Cardiac fibroblast (primary cell): ENCODE measurements at regions not wholly inside any gene's neighbourhood (a gene's known extent, or its start where the extent isn't known, plus 50 kb on each side); places are given as distances from the start of the nearest gene placed in this dataset.

ENCODE experiments used
- DNase-seq, 2 donors: peaks; one replicate each; pipeline versions ENCODE4 v3.0.0 to v3.0.0-alpha.2; 2010; ENCODE audit warnings: low read depth in 2 of 2
- H3K4me3 ChIP-seq, 2 donors: replicated peaks in 1 of 2; 1 replicate in 1 of 2; 2 replicates in 1 of 2; pipeline ENCODE4 v1.5.1; 2011; ENCODE audit warnings: low read depth in 2 of 2, low read length in 2 of 2, mild to moderate bottlenecking in 2 of 2, moderate library complexity in 1 of 2
- TF ChIP-seq, protein P1 (sequence below): IDR thresholded peaks from one replicate; pipeline ENCODE4 v1.5.1; 2011; ENCODE audit warnings: low read depth, mild to moderate bottlenecking, low read length, inconsistent platforms

- no peak overlapping the region for H3K4me3 ChIP-seq
- TF ChIP-seq, protein P1, sequence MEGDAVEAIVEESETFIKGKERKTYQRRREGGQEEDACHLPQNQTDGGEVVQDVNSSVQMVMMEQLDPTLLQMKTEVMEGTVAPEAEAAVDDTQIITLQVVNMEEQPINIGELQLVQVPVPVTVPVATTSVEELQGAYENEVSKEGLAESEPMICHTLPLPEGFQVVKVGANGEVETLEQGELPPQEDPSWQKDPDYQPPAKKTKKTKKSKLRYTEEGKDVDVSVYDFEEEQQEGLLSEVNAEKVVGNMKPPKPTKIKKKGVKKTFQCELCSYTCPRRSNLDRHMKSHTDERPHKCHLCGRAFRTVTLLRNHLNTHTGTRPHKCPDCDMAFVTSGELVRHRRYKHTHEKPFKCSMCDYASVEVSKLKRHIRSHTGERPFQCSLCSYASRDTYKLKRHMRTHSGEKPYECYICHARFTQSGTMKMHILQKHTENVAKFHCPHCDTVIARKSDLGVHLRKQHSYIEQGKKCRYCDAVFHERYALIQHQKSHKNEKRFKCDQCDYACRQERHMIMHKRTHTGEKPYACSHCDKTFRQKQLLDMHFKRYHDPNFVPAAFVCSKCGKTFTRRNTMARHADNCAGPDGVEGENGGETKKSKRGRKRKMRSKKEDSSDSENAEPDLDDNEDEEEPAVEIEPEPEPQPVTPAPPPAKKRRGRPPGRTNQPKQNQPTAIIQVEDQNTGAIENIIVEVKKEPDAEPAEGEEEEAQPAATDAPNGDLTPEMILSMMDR, result no peak
- no peak for DNase-seq
Observed at GRCh38 chr12:59191372-59191771, 271.1 kb upstream of the LRIG3 start.

GRCh38 chr12:59186451-59186850, 266.1 kb upstream of the LRIG3 start:
- no peak overlapping the region for H3K4me3 ChIP-seq
- TF ChIP-seq, protein P1, result no peak
- DNase-seq, result no peak

DNA sequence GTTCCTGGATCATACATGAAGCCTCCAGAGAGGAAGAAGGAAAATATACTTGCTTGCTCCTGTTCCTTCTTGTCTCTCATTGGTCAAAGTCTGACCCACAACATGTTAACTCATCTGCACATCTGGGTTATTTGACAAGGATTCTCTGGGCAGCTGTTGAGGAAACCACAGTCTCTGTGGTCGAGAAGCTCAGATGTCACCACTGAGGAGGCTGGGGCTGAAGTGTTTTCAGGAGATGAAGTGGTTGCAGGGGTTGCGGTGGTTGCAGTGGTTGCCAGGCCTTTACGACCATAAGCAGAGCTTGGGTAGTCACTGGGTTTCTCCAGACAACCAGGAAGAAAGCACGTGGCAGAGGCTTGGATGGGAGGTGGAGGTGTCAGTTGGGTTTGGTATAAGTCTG, 265.0 kb upstream of the LRIG3 start:
- no peak for DNase-seq
- TF ChIP-seq, protein P1, result no peak
- no peak overlapping the region for H3K4me3 ChIP-seq

DNA sequence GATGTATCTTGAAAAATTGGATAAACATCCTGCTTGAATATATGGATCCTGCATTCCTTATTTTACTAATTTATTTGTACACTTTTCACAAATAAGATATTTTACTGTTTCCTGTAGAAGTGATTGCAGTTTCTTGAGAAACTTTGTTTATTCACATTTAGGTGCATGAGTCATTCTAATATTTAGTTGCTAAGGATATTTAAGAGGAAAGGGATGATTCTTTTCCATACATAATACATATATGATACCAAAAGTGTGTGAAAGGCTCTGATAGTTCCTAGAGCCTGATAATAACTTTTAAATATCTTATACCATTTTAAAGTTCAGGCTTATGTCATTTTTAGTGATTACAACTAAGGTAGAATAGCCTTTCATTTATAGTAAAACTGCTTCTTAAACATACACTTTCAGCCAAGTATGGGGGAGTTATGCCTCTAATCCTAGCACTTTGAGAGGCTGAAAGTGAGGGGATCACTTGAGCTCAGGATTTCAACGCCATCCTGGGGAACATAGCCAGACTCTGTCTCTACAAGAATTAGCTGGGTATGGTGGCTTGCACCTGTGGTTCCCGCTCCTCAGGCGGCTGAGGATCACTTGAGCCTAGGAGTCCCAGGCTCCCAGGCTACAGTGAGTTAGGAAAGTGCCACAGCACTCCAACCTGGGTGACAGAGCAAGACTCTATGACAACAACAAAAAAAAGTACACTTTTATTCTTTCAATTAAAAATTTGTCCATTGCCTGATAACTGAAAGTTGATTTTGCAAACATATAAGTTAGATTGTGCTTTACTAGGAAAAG, 262.6 kb upstream of the LRIG3 start:
- DNase-seq, result no peak
- TF ChIP-seq, protein P1, result no peak

DNA sequence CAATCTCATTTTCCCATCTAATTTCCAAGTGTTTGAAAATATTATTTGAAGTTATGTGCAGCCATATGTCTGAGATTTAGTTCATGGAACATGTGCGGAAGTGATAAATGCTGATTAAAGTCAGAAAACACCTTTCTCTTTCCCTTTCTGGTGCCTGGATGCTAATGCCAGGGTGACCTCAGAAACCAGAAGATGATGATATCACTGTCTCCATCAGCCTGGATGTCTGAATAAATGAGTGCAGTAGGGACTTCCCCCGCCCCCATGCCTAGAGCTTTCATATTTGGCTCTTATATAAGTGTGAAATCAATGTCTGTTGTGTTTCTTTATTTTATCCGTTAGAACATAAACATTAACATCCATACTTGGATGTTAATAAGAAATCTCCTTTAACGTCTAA, 261.9 kb upstream of the LRIG3 start:
- DNase-seq, result peak in 1 of 2 donors; percentile 11
- TF ChIP-seq, protein P1, result no peak
- H3K4me3 ChIP-seq, result no peak overlapping the region

More for the DNA sequence above, 262.6 kb upstream of the LRIG3 start:
- no peak overlapping the region for H3K4me3 ChIP-seq

DNA sequence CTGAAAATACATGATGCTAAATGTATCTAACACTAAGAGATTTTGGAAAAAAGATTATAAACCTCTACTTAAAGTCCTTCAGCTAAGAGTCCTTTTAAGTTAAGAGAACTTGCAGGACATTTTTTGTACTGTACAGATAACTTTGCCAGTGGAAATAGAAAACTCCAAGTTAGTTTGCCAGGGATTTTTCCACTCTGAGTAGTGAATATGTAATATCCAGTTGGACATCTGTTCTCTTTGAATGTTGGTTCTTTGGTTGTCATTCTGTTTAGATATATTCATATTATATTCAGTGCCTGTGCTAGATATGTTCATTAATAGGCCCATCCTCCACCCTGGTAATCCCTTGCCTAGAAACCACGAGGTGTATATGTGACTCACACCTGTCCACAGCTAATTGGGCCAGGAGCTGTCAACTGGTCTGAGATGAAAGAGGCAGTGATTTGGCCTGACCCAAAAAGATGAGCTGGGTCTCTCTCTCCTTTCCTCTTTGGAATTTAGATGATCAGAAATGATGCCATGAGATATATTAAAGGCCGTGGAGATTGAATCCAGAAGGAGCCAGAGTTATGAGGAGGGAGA, 261.0 kb upstream of the LRIG3 start:
- TF ChIP-seq, protein P1, result no peak
- no peak for DNase-seq
- no peak overlapping the region for H3K4me3 ChIP-seq
